ENCODE measurements at regions not wholly inside any gene's neighbourhood (a gene's known extent, or its start where the extent isn't known, plus 50 kb on each side); places are given as distances from the start of the nearest gene placed in this dataset.
A peak's percentile ranks its signal among the peaks of the same experiment; 100 is the strongest.

- no peak for DNase-seq (ENCODE audit: low read depth in 4 of 4, low spot score in 3 of 4)
Measured at GRCh38 chr10:113967126-113967525, 76.5 kb upstream of the ADRB1 start.

GRCh38 chr10:113970641-113971040 is 73.0 kb upstream of the ADRB1 start:
- DNase-seq (ENCODE audit: low read depth in 4 of 4, low spot score in 3 of 4) = no peak

GRCh38 chr10:113971349-113971973 is 72.2 kb upstream of the ADRB1 start:
- no peak for DNase-seq (ENCODE audit: low read depth in 4 of 4, low spot score in 3 of 4)

DNA sequence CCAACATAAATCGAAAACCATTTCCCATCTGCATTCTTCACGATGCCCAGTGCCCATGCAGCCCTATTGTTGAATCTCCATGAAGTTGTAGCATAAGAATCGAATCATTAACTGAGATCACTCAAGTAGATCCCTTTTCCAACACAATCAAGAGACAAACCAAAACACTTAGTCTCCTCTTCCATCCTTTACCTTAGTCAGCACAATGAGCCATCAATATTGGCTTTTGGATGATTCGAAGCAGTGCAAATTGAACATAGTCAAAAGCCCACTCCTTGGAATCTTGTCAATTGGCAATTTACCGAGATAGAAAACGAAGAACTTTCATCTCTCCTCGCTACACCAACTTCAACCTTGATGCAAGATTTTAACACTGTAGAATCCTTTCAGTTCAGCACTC is 66.5 kb upstream of the ADRB1 start:
- DNase-seq (ENCODE audit: low read depth in 4 of 4, low spot score in 3 of 4) = no peak

GRCh38 chr10:113978802-113979201 is 64.9 kb upstream of the ADRB1 start:
- no peak for DNase-seq (ENCODE audit: low read depth in 4 of 4, low spot score in 3 of 4)

DNA sequence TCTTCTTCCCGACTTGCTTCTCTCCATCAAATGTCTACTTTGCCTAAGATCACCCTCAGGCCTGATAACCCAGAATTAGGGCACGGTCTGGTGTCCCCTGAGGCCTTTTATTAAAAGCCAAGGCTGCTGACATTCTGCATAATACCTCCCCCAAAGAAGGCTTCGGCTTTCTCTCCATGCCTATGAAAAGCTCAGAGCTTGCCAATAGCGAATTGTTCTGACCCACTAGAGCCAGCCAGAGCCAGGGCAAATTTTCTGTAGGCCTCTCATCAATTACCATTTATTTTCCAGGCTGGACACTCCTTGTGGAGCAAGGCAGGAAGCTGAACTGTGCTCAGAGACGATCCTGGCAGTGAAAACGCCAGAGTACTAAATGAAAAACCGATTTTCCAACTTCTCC is 64.3 kb upstream of the ADRB1 start:
- no peak for DNase-seq (ENCODE audit: low read depth in 4 of 4, low spot score in 3 of 4)

- no peak for DNase-seq (ENCODE audit: low read depth in 4 of 4, low spot score in 3 of 4)
Measured at GRCh38 chr10:113980408-113981087, 63.1 kb upstream of the ADRB1 start.

DNA sequence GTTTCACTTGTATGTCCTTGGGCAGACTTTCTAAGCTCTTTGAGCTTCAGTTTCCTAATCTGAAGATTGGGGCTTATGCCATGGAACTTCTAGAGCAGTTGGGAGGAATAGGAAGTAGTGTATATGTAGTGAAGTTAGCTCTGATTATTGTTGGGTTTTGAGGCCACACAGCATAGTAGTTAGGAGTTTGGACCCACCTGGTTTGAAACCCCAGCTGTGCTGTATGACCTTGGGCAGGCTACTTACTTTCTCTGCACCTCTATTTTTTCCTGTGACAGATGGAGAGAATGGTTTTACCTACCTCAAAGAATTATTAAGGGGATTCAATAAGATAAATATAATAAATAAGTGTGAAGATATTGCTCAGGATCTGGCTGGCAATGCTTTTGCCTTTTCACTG is 61.4 kb upstream of the ADRB1 start:
- no peak for DNase-seq (ENCODE audit: low read depth in 4 of 4, low spot score in 3 of 4)

DNA sequence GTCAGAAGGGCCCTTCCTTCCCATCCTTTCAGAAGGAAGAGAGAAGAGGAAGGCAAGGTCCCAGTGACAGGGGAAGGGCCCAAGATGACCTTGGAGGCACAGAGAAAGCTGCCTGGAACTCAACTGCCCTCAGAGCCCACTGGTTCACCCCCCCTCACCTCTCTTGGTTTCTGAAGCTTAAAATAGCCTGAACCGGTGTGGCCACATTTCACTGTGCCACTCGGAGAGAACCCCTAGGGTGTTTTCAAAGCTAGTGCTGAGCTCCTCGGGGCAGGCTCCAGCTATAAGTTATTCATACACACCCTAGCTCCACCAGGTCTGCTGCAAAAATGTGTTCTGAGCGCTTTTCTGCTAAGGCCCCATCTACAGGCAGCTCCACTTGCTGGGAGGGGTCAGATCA is 60.9 kb upstream of the ADRB1 start:
- peak in 3 of 4 donors; percentile 23 to 62 (median 45) for DNase-seq (ENCODE audit: low read depth in 4 of 4, low spot score in 3 of 4)

GRCh38 chr10:113983552-113983951 is 60.1 kb upstream of the ADRB1 start:
- DNase-seq (ENCODE audit: low read depth in 4 of 4, low spot score in 3 of 4) = no peak

DNA sequence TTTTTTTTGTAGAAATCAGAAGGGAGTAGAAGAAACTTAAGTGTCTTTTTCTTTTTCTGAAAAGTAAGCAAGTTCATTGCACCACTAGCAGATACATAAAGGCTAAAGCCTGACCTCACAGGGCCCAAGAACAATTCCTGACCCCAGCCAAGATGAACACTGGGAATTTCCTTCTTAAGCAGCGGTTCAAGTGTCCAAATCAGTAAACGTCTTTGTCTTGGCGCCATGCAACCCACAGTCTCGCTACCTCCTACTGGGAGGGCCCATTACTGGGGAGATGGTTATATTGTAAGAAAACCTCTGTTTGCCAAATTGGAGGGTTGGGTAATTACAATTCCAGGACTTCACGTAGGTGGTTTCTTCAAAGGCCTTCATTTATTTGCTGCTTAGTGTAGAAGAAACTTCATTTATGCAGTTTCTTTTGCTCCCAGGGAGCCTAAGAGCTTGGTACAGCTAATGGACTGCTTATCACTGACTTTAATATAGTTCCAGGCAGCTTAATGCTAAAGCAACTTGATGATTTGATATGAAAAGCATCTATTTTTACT is 58.3 kb upstream of the ADRB1 start:
- no peak for DNase-seq (ENCODE audit: low read depth in 4 of 4, low spot score in 3 of 4)

DNA sequence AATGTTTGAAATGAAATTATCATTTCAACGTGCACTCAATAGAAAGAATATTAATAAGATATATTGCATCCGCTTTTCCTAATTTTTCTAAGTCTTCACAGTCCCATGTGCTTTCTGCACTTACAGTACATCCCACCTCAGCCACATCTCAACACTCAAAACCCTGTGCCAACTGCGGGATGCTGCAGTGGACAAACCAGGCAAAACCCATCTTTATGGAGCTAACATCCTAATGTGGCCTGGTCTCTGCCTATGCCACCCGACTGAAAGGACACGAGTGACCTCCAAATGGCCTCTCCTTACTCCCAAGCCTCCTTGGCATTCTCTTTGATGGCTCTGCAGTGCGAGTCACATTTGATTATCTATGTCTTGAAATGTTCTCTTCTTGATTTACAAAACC is 57.4 kb upstream of the ADRB1 start:
- DNase-seq (ENCODE audit: low read depth in 4 of 4, low spot score in 3 of 4) = no peak

DNA sequence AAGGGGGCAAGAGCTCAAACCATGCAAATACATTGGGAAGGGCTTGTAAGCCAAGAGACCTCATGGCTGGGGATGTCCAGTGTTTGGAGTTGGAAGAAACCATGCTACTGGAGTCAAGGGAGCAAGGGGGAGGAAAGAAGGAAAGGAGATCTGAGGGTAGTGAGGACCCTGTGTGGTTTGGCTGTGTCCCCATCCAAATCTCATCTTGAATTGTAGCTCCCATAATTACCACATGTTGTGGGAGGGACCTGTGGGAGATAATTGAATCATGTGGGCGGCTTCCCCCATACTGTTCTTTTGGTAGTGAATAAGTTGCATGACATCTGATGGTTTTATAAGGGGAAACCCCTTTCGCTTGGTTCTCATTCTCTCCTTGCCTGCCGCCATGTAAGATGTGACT is 56.5 kb upstream of the ADRB1 start:
- DNase-seq (ENCODE audit: low read depth in 4 of 4, low spot score in 3 of 4) = no peak

- no peak for DNase-seq (ENCODE audit: low read depth in 4 of 4, low spot score in 3 of 4)
Measured at GRCh38 chr10:113987805-113988204, 55.9 kb upstream of the ADRB1 start.

DNA sequence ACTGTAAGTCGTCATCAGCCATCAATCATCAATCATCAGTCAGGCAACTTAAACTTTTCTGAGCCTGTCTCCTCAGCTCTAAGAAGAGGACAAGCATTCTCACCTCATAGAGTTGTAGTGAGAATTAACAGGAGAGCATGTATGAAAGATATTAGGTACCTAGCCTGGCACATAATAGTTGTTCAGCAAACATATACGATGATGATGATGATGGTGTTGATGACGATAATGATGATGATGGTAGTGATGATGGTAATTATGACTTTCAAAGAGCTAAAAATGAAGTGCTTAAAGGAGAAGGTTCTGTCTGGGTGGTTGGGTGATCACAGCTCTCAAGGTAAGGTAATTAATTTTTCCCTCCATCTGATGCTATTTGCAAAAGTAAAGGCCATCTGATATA is 55.1 kb upstream of the ADRB1 start:
- DNase-seq (ENCODE audit: low read depth in 4 of 4, low spot score in 3 of 4) = no peak

DNA sequence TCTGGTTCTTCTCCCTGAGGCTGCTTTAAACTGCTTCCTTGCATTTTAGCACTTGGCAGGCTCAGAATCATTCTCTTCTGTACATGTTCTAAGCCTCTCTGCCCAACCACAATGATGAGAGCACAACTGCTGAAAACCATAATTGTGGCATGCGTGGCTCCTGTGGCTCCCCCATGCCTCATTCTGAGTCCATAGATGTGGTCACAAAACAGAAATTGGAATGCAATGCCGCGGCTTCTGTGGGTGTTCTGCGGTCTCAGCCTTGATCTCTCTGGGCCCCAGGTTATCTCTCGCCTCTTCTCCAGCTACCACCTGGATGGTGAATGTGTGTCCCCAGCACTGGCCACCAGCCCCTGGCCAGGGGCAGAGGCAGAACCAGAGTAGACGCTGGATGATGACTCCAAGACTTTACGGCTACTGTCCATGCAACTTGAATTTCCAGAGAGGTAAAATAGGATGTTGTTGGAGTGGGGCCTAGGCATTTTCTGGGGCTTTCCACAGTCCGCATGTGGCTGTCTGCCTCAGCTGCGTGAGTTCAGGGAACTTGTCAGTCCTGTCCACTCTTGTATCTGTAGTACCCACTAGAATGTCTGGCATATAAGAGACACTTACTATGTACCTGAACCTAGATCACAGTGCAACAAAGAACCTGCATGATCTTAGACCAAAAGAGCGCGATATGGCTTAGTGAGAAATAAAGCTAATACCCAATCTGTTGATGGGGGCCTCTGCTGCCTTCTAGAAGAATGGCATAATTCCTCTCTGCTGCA is 52.4 kb upstream of the ADRB1 start:
- no peak for DNase-seq (ENCODE audit: low read depth in 4 of 4, low spot score in 3 of 4)

DNA sequence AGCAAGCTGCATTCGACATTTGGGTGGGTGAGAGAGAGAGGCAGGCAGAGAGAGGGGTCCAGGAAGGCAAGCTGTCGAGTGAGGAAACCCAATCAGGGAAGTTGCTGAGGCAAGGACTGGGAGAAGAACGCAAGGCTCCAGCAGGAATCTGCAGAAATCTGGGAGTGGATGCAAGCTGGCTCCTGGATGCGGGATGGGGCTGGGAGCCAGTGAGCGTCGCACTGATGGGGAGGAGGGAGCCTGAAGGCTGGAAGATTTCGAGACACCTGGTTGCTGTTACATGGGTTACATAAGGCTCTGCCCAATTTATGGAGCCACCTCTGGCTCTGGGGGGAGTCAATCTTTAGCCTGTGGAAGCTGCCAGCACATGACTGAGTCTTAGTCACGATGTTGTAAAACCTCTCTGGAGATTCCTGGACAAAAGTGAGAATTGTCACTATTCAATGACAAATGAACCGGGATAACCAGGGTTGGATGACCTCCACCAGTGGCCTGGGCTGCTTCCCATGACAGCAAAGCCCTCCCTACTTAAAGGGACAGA is 51.1 kb upstream of the ADRB1 start:
- DNase-seq (ENCODE audit: low read depth in 4 of 4, low spot score in 3 of 4) = no peak

- DNase-seq (ENCODE audit: low read depth in 4 of 4, low spot score in 3 of 4) = peak in 2 of 4 donors; percentile 8 to 14
Measured at GRCh38 chr10:113993489-113993991, 50.1 kb upstream of the ADRB1 start.

Data from right renal pelvis (tissue), 4 donors.